Panc1 (cell line): ENCODE measurements at regions not wholly inside any gene's neighbourhood (a gene's known extent, or its start where the extent isn't known, plus 50 kb on each side); places are given as distances from the start of the nearest gene placed in this dataset.

Experiments used
- ATAC-seq: fragments of 200-7000 bp; cut with Tn5 transposase; 2 replicates; pipeline ENCODE4 v1.9.1; 2020; ENCODE audit warnings: mild to moderate bottlenecking, moderate library complexity
- BruUV-seq: library from RNA; stranded (reverse); fragments of 400-500 nt; replicated peaks from 2 replicates; lab custom pipeline; 2021; lab: Mats Ljungman, UMichigan
- CTCF ChIA-PET: fragments of 300-600 bp; sonication (Branson Sonifier 250); formaldehyde crosslinking; loops from one replicate; lab custom pipeline; 2022; ENCODE audit warnings: antibody characterized with exemption; lab: Charles Lee
- POLR2A ChIA-PET: fragments of 300-600 bp; sonication (Branson Sonifier 250); formaldehyde crosslinking; loops from one replicate; lab custom pipeline; 2022; ENCODE audit warnings: antibody characterized with exemption; lab: Charles Lee
- DNase-seq: peaks from one replicate; pipeline ENCODE4 v3.0.0-alpha.2; 2010; ENCODE audit warnings: low read depth, low spot score
- H3K27ac ChIP-seq: 2 replicates; pipeline ENCODE4 v1.5.1; 2011; ENCODE audit warnings: mild to moderate bottlenecking, low read length, inconsistent platforms
- H3K27me3 ChIP-seq: fragments of 200-500 bp; sonication (Bioruptor generic); 2 replicates; pipeline ENCODE4 v1.6.0; 2014; ENCODE audit warnings: low read length, inconsistent platforms; ENCODE audit not compliant: control insufficient read depth, insufficient read depth
- H3K36me3 ChIP-seq: fragments of 200-500 bp; sonication (Bioruptor generic); 2 replicates; pipeline ENCODE4 v1.5.1; 2014; ENCODE audit warnings: inconsistent platforms, mild to moderate bottlenecking, low read length, moderate library complexity; ENCODE audit not compliant: control insufficient read depth, insufficient read depth
- H3K4me1 ChIP-seq: 2 replicates; pipeline ENCODE4 v1.5.1; 2011; ENCODE audit warnings: inconsistent platforms, mild to moderate bottlenecking, low read length, moderate library complexity; ENCODE audit not compliant: control insufficient read depth, insufficient read depth
- H3K4me3 ChIP-seq, 2 experiments: 2 replicates each; pipeline ENCODE4 v1.5.1; 2011 to 2012; ENCODE audit warnings: low read depth in 2 of 2, low read length in 2 of 2, mild to moderate bottlenecking in 2 of 2, inconsistent platforms in 1 of 2, moderate library complexity in 1 of 2
- H3K9me3 ChIP-seq: fragments of 200-500 bp; sonication (Bioruptor generic); 2 replicates; pipeline ENCODE4 v1.5.1; 2014; ENCODE audit warnings: low read depth, mild to moderate bottlenecking, inconsistent platforms, low read length, moderate library complexity; ENCODE audit not compliant: control insufficient read depth, insufficient read depth
- CTCF ChIP-seq: fragments of 450-650 bp; IDR thresholded peaks from 2 replicates; pipeline ENCODE4 v1.5.1; 2017; ENCODE audit warnings: mild to moderate bottlenecking
- POLR2AphosphoS5 ChIP-seq: IDR thresholded peaks from 2 replicates; pipeline ENCODE4 v1.6.1; 2012; ENCODE audit warnings: mild to moderate bottlenecking, low read depth, low read length, moderate library complexity
- REST ChIP-seq, 2 experiments: IDR thresholded peaks; 2 replicates each; pipeline ENCODE4 v1.6.1; 2011 to 2012; ENCODE audit warnings: low read depth in 2 of 2, control low read depth in 1 of 2, low read length in 1 of 2, mild to moderate bottlenecking in 1 of 2, moderate library complexity in 1 of 2; ENCODE audit not compliant: insufficient read depth in 1 of 2
- SIN3A ChIP-seq: IDR thresholded peaks from 2 replicates; pipeline ENCODE4 v1.6.1; 2012; ENCODE audit warnings: low read depth, mild to moderate bottlenecking, low read length, moderate library complexity, borderline replicate concordance; ENCODE audit not compliant: insufficient read depth
- TCF7L2 ChIP-seq: IDR thresholded peaks from 2 replicates; pipeline ENCODE4 v1.6.1; 2011; ENCODE audit warnings: mild to moderate bottlenecking, low read depth, low read length, inconsistent platforms
- in situ Hi-C: cut with HindIII; loops from 2 replicates; pipeline ENCODE4 v1.10.0; 2016; ENCODE audit warnings: low sequenced_read_pairs, low pct_unique_long_range_greater_than_20kb
- intact Hi-C: fragments of 100-400 bp; cut with micrococcal nuclease; formaldehyde crosslinking; loops from one replicate; pipeline ENCODE4 v1.10.0; 2022; ENCODE audit not compliant: unreplicated experiment

DNA sequence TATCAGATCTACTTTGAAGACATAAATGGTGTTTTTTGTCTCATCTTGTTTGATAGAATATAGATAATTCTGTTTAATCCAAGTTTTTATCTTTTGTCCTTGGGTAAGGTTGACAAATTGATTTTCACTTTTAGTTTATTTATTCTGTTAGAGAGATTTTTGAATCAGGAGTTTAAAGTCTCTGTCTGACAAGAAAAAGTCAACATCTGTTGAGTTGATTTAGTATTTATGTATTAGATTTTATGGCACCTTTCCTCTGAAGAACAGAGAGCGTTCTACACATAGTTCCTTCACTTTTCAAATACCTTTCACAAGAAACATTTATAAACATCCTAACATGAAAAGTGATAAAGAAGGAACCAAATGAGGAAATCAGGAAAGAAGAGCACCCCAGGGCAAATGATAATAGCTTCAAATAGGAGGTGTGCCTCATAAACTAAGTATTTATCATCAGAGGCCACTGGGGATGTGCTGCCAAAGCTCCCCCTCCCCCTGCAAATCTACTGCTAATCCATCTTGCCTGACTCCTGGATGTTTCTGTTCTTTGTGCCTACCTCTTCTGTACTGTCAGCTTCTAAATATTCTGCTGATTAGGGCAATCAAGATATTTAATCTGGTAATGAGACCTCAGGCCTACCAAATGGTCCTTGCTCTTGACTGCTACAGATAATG lies 457.7 kb upstream of the CHD1 start:
- POLR2A ChIA-PET = no interaction called here
- intact Hi-C loops = no loop called here
- Histone ChIP-seq H3K4me1 (no peaks in the 10 kb centered on the region), H3K4me3 (no peak overlapping the region), H3K27me3 (no peaks in the 10 kb centered on the region), H3K27ac (no peak overlapping the region), H3K9me3 (no peaks in the 10 kb centered on the region), H3K36me3 (no peaks in the 10 kb centered on the region)
- in situ Hi-C loops = no loop called here
- ATAC-seq (no peak), DNase-seq (no peak)
- no peak for TF ChIP-seq SIN3A
- TF ChIP-seq POLR2AphosphoS5 = no peak
- no peak for TF ChIP-seq CTCF
- no peak for TF ChIP-seq REST (IDR thresholded peaks at IDR 0.05; ENCODE audit: insufficient read depth in 1 of 2, low read depth in 2 of 2, low read length in 1 of 2)
- no peak for TF ChIP-seq TCF7L2
- BruUV-seq = no TSS peak
- CTCF ChIA-PET = no interaction called here

DNA sequence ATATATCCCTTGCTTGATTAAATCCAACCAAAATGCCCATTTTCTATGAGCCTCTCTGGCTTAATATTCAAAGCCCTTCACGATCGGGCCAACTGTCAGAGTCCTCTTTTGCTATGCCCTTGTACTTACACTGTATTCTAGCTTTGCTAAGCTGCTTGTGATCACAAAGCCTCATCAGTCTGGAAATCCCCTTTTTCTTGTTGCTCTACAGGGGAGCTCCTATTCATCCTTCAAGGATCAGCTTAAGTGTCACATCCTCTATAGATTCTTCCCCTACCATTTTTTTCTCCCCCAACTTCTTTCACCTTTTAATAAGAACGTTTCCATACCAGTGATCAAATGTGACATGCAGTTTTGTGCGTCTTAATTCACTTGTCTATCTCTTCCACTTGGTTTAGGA lies 450.4 kb upstream of the CHD1 start:
- H3K4me3 ChIP-seq = no peak overlapping the region
- no peaks in the 10 kb centered on the region for H3K36me3 ChIP-seq
- DNase-seq = no peak
- no peaks in the 10 kb centered on the region for H3K9me3 ChIP-seq
- TF ChIP-seq SIN3A (no peak), POLR2AphosphoS5 (no peak), REST (IDR thresholded peaks at IDR 0.05; ENCODE audit: insufficient read depth in 1 of 2, low read depth in 2 of 2, low read length in 1 of 2) (no peak), TCF7L2 (no peak), CTCF (no peak)
- intact Hi-C loops (no loop called here), in situ Hi-C loops (no loop called here)
- CTCF ChIA-PET = no interaction called here
- no peak for ATAC-seq
- no peak overlapping the region for H3K27ac ChIP-seq
- POLR2A ChIA-PET = interaction anchor here (0.6 kb wide), 1 partner anchor 92 kb away, joined by 3 read pairs; no protein-coding TSS in a partner anchor
- no peaks in the 10 kb centered on the region for H3K4me1 ChIP-seq
- no peaks in the 10 kb centered on the region for H3K27me3 ChIP-seq
- no TSS peak for BruUV-seq
